HFFc6 (cell line): ENCODE measurements at regions not wholly inside any gene's neighbourhood (a gene's known extent, or its start where the extent isn't known, plus 50 kb on each side); places are given as distances from the start of the nearest gene placed in this dataset.

Source experiments
- DNase-seq: peaks from one replicate; pipeline ENCODE4 v3.0.0-alpha.2; 2018
- H3K27ac Mint-ChIP-seq: 2 replicates; pipeline ENCODE4 v1.8.0; 2020; ENCODE audit warnings: mild to moderate bottlenecking, mixed read lengths
- H3K27me3 Mint-ChIP-seq: 2 replicates; pipeline ENCODE4 v1.8.0; 2021; ENCODE audit warnings: mild to moderate bottlenecking, moderate library complexity, mixed read lengths; ENCODE audit not compliant: insufficient read depth
- H3K36me3 Mint-ChIP-seq: 2 replicates; pipeline ENCODE4 v1.8.0; 2021; ENCODE audit warnings: low read depth, mixed read lengths
- H3K4me1 Mint-ChIP-seq: 2 replicates; pipeline ENCODE4 v1.8.0; 2020; ENCODE audit warnings: low read depth, mixed read lengths
- H3K4me3 Mint-ChIP-seq: 2 replicates; pipeline ENCODE4 v1.8.0; 2020; ENCODE audit warnings: mild to moderate bottlenecking, moderate library complexity, mixed read lengths
- H3K9me3 Mint-ChIP-seq: 2 replicates; pipeline ENCODE4 v1.8.0; 2020; ENCODE audit warnings: mild to moderate bottlenecking, mixed read lengths
- TF ChIP-seq, protein P1 (sequence below): fragments of 200-600 bp; sonication (generic); IDR thresholded peaks from 2 replicates; pipeline ENCODE4 v1.5.0; 2021; ENCODE audit warnings: antibody characterized with exemption, mild to moderate bottlenecking

DNA sequence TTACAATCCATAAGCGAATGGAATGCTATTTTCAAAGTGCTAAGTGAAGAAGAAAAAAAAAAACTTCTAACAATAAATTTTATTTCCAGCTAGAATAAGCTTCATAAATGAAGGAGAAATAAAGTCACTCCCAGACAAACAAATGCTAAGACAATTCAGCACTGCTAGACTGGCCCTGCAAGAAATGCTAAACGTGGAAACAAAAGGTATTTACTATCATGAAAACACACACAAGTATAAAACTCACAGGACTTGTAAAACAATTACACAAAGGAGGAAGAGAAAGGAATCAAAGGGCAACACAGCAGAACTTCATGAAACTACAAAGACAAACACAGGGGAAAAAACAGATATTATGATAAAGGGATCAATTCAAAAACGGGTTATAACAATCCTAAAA, 85.8 kb upstream of the NELL2 start:
- Mint-ChIP-seq H3K27ac (no peak overlapping the region), H3K27me3 (no peaks in the 10 kb centered on the region; the same call in 1 of the 2 replicates), H3K9me3 (peaks cover 8% of the 10 kb centered on the region; the same call in 1 of the 2 replicates), H3K4me1 (no peaks in the 10 kb centered on the region), H3K4me3 (no peak overlapping the region), H3K36me3 (no peaks in the 10 kb centered on the region)
- DNase-seq: no peak
- TF ChIP-seq, protein P1, sequence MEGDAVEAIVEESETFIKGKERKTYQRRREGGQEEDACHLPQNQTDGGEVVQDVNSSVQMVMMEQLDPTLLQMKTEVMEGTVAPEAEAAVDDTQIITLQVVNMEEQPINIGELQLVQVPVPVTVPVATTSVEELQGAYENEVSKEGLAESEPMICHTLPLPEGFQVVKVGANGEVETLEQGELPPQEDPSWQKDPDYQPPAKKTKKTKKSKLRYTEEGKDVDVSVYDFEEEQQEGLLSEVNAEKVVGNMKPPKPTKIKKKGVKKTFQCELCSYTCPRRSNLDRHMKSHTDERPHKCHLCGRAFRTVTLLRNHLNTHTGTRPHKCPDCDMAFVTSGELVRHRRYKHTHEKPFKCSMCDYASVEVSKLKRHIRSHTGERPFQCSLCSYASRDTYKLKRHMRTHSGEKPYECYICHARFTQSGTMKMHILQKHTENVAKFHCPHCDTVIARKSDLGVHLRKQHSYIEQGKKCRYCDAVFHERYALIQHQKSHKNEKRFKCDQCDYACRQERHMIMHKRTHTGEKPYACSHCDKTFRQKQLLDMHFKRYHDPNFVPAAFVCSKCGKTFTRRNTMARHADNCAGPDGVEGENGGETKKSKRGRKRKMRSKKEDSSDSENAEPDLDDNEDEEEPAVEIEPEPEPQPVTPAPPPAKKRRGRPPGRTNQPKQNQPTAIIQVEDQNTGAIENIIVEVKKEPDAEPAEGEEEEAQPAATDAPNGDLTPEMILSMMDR: no peak

DNA sequence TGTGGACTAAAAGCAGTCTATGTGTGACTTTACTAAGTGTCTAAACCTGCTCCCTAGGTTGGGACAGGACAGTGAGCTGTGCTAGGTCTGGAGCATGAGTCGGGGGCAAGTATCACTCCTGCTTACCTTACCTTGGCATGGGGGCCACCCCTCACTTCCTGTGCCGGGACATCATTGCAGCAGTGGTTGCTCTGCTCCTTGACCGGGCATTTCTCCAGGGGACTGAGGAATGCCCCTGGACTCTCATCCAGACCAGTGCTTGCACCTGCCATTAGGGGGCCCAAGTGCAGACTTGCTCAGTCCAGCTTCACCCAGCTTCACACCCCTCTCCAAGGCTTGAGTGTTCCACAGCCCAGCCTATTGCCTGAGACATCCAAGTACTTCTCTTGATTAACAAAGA, 84.7 kb upstream of the NELL2 start:
- Mint-ChIP-seq H3K4me3 (no peak overlapping the region), H3K36me3 (no peaks in the 10 kb centered on the region), H3K4me1 (no peaks in the 10 kb centered on the region), H3K27me3 (no peaks in the 10 kb centered on the region; the same call in 1 of the 2 replicates), H3K9me3 (peaks cover 8% of the 10 kb centered on the region; the same call in 1 of the 2 replicates), H3K27ac (no peak overlapping the region)
- DNase-seq: no peak
- TF ChIP-seq, protein P1: no peak

DNA sequence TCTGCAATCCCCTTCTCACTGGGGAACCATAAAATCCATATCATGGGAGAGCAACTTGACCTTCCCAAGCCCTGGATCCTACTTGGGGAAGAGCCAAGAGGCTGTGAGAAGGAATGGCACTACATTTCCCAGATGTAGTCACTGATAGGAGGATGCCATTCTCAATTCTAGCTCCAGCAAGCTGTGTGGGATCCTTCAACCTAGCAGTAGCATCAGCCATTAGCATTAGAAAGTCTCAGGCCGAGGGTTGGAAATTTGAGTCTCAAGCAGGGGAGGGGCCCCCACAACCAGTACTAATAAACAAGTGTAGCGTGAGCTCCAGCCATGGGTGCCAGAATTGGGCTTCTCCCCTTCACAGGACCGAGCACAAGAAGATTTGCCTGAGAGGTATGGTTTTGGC, 84.3 kb upstream of the NELL2 start:
- TF ChIP-seq, protein P1: no peak
- no peak overlapping the region for H3K27ac Mint-ChIP-seq
- H3K36me3 Mint-ChIP-seq: no peaks in the 10 kb centered on the region
- no peak overlapping the region for H3K4me3 Mint-ChIP-seq
- no peaks in the 10 kb centered on the region for H3K4me1 Mint-ChIP-seq
- peaks cover 8% of the 10 kb centered on the region; the same call in 1 of the 2 replicates for H3K9me3 Mint-ChIP-seq
- H3K27me3 Mint-ChIP-seq: no peaks in the 10 kb centered on the region; the same call in 1 of the 2 replicates
- DNase-seq: no peak

DNA sequence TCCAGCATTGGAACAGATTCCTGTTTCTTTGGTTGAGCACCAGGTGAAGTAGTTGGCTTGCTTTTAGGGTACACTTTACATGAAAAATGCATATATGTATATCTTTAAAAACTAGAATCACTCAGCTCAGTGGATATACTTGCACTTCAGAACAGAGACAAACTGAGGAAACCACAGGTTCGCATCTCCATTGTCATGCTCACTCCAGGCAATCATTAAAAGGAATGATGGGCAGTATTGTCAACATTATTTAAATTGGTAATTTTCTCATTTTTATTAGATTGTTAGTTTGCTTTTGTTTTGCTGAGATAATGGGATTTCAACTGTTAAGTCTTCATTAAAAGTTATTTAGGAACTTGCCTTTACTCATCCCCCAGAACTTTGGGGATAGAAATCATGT, 71.0 kb upstream of the NELL2 start:
- no peak overlapping the region for H3K4me3 Mint-ChIP-seq
- H3K27ac Mint-ChIP-seq: no peak overlapping the region
- H3K4me1 Mint-ChIP-seq: no peaks in the 10 kb centered on the region; the same call in 1 of the 2 replicates
- no peaks in the 10 kb centered on the region for H3K36me3 Mint-ChIP-seq
- TF ChIP-seq, protein P1: no peak
- no peak for DNase-seq
- no peaks in the 10 kb centered on the region; the same call in 1 of the 2 replicates for H3K27me3 Mint-ChIP-seq
- no peaks in the 10 kb centered on the region for H3K9me3 Mint-ChIP-seq

DNA sequence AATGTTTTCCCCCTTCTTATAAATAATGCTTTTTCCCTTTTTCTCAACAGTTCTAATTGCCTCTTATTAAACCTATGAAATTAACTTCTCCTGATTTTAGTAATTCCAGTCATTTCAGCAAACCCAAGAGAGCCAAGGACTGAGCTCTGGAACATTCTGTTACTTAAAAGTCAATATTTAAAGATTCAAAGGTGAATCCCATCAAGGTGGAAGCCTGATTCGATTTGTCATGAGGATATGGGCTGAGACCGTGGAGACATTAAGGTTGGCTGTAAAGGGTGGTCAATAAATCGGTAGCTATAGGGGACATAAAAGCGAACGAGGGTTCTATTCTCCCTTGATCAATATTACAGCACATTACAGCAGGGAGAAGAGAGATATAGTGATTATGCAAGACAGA, 66.6 kb upstream of the NELL2 start:
- H3K36me3 Mint-ChIP-seq: no peaks in the 10 kb centered on the region
- DNase-seq: no peak
- TF ChIP-seq, protein P1: no peak
- no peaks in the 10 kb centered on the region for H3K4me1 Mint-ChIP-seq
- no peak overlapping the region for H3K27ac Mint-ChIP-seq
- H3K9me3 Mint-ChIP-seq: no peaks in the 10 kb centered on the region
- H3K4me3 Mint-ChIP-seq: no peak overlapping the region
- H3K27me3 Mint-ChIP-seq: no peaks in the 10 kb centered on the region
